ENCODE measurements at regions not wholly inside any gene's neighbourhood (a gene's known extent, or its start where the extent isn't known, plus 50 kb on each side); places are given as distances from the start of the nearest gene placed in this dataset.
"Not testable (repeated sequence)": the region's sequence is repeated elsewhere in the genome, so short reads cannot be mapped to it uniquely, and the experiment has no call there.

GRCh38 chr15:94843060-94843459, 611.7 kb downstream of the MCTP2 start:
- Mint-ChIP-seq H3K27me3 (peaks cover 28% of the 10 kb centered on the region), H3K27ac (no peak overlapping the region), H3K9me3 (no peaks in the 10 kb centered on the region), H3K36me3 (no peaks in the 10 kb centered on the region), H3K4me3 (no peak overlapping the region), H3K4me1 (peaks cover 5% of the 10 kb centered on the region)
- DNase-seq = no peak
- CTCF ChIA-PET = interaction anchor here (1.5 kb wide), 1 partner anchor 261 kb away, joined by 3 read pairs; no protein-coding TSS in a partner anchor

GRCh38 chr15:94844198-94844537, 612.8 kb downstream of the MCTP2 start:
- Mint-ChIP-seq H3K4me3 (no peak overlapping the region), H3K27ac (no peak overlapping the region), H3K36me3 (no peaks in the 10 kb centered on the region), H3K27me3 (peaks cover 28% of the 10 kb centered on the region), H3K9me3 (no peaks in the 10 kb centered on the region), H3K4me1 (peaks cover 5% of the 10 kb centered on the region)
- CTCF ChIA-PET = interaction anchor here (1.5 kb wide), 1 partner anchor 262 kb away, joined by 3 read pairs; no protein-coding TSS in a partner anchor
- no peak for DNase-seq

- Mint-ChIP-seq H3K36me3 (no peaks in the 10 kb centered on the region), H3K4me3 (no peak overlapping the region), H3K27ac (no peak overlapping the region), H3K4me1 (peaks cover 5% of the 10 kb centered on the region), H3K27me3 (peaks cover 28% of the 10 kb centered on the region), H3K9me3 (no peaks in the 10 kb centered on the region)
- CTCF ChIA-PET = interaction anchor here (1.5 kb wide), 1 partner anchor 263 kb away, joined by 3 read pairs; no protein-coding TSS in a partner anchor
- no peak for DNase-seq
Measured at GRCh38 chr15:94844538-94845389, 613.4 kb downstream of the MCTP2 start.

DNA sequence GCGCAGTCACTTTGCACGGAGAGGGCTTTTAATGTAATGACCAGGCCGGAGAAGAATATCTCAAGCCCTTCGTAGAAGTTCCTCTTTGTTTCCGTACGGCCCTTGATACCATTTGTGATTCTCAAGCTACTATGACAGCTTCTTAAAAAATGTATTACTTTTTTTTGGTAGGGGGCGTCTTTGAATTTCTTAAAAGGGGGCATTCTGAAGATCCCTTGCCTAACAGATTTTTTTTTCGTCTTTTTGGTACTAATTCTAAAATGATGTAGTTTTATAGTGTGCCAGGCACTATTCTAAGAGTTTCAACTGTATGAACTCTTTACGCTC, 614.0 kb downstream of the MCTP2 start:
- Mint-ChIP-seq H3K9me3 (no peaks in the 10 kb centered on the region), H3K36me3 (no peaks in the 10 kb centered on the region), H3K4me3 (no peak overlapping the region), H3K4me1 (peaks cover 5% of the 10 kb centered on the region), H3K27me3 (peaks cover 28% of the 10 kb centered on the region), H3K27ac (no peak overlapping the region)
- CTCF ChIA-PET = no interaction called here
- DNase-seq = no peak

DNA sequence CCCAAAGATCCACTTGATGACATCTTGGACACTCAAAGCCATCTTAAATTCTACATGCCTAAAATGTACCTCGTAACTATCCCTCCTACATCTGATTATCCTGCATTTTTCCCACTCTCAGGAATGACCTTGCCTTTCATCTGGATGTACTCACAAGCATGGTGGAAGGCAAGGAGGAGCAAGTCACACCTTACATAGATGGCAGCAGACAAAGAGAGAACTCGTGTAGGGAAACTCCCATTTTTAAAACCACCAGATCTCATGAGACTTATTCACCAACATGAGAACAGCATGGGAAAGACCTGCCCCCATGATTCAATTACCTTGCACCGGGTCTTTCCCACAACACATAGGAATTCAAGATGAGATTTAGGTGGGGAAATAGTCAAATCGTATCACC, 616.0 kb downstream of the MCTP2 start:
- Mint-ChIP-seq H3K9me3 (no peaks in the 10 kb centered on the region), H3K27ac (no peak overlapping the region), H3K36me3 (no peaks in the 10 kb centered on the region), H3K27me3 (peaks cover 28% of the 10 kb centered on the region), H3K4me1 (peaks cover 5% of the 10 kb centered on the region), H3K4me3 (no peak overlapping the region)
- no peak for DNase-seq
- CTCF ChIA-PET = no interaction called here

- CTCF ChIA-PET = no interaction called here
- no peak for DNase-seq
- Mint-ChIP-seq H3K4me3 (no peak overlapping the region), H3K4me1 (peaks cover 5% of the 10 kb centered on the region), H3K36me3 (no peaks in the 10 kb centered on the region), H3K27ac (no peak overlapping the region), H3K27me3 (peaks cover 28% of the 10 kb centered on the region), H3K9me3 (no peaks in the 10 kb centered on the region)
Measured at GRCh38 chr15:94848054-94848453, 616.7 kb downstream of the MCTP2 start.

DNA sequence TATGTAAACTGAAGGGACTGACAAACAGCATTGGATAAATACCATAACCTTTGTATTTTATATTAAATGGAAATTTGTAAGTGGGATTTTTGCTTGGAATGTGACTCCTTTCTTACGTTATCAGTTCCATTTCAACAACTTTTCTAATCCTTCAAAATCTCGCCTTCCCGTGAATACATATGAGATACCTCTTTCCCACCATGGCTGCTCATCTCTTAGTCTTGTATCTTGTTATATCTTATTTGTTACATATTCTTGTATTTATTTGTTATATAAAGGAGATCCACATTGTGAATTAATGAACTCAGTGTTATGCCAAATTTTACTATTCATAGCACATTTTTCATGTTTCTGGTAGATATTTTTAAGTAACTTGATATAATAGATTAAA, 623.7 kb downstream of the MCTP2 start:
- Mint-ChIP-seq H3K4me3 (no peak overlapping the region), H3K36me3 (no peaks in the 10 kb centered on the region), H3K27me3 (no peaks in the 10 kb centered on the region), H3K9me3 (no peaks in the 10 kb centered on the region), H3K4me1 (no peaks in the 10 kb centered on the region), H3K27ac (no peak overlapping the region)
- CTCF ChIA-PET = no interaction called here
- DNase-seq = no peak

DNA sequence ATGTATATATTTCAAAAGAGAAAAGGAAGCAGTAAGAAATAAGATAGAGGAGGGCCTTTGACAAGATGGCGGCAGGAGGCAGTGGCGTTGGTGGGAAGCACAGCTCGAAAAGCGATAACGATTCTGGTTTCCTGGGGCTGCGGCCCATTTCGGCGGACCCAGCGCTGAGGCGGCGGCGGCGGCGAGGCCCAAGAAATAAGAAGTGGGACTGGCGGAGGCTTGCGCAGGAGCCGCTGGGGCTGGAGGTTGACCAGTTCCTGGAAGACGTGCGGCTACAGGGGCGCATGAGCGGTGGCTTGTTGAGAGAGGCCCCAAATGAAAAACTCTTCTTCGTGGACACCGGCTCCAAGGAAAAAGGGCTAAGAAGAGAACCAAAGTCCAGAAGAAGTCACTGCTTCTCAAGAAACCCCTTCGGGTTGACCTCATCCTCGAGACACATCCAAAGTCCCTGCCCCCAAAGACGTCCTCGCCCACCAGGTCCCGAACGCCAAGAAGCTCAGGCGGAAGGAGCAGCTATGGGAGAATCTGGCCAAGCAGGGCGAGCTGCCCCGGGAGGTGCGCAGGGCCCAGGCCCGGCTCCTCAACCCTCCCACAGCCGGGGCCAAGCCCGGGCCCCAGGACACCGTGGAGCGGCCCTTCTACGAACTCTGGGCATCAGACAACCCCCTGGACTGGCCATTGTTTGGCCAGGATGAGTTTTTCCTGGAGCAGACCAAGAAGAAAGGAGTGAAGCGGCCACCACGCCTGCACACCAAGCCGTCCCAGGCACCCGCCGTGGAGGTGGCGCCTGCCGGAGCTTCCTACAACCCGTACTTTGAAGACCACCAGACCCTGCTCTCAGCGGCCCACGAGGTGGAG, 624.3 kb downstream of the MCTP2 start:
- no peaks in the 10 kb centered on the region for H3K27me3 Mint-ChIP-seq
- no peak overlapping the region for H3K4me3 Mint-ChIP-seq
- no peak for DNase-seq
- no peaks in the 10 kb centered on the region for H3K36me3 Mint-ChIP-seq
- H3K27ac Mint-ChIP-seq = no peak overlapping the region
- H3K4me1 Mint-ChIP-seq = no peaks in the 10 kb centered on the region
- CTCF ChIA-PET = no interaction called here
- no peaks in the 10 kb centered on the region for H3K9me3 Mint-ChIP-seq

DNA sequence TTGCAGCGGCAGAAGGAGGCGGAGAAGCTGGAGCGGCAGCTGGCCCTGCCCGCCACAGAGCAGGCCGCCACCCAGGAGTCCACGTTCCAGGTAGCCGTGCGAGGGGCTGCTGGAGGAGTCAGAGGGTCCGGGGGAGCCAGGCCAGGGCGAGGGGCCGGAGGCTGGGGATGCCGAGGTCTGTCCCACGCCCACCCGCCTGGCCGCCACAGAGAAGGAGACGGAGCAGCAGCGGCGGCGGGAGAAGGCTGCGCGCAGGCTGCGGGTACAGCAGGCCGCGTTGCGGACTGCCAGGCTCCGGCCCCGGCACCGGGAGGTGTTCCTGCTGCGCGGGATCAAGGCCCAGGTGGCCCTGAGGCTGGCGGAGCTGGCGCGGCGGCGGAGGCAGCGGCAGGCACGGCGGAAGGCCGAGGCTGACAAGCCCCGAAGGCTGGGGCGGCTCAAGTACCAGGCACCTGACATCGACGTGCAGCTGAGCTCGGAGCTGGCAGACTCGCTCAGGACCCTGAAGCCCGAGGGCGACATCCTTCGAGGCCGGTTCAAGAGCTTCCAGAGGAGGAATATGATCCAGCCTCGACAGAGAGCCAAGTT, 625.0 kb downstream of the MCTP2 start:
- H3K4me1 Mint-ChIP-seq = no peaks in the 10 kb centered on the region
- no peaks in the 10 kb centered on the region for H3K9me3 Mint-ChIP-seq
- H3K36me3 Mint-ChIP-seq = no peaks in the 10 kb centered on the region
- no peak overlapping the region for H3K27ac Mint-ChIP-seq
- no peaks in the 10 kb centered on the region for H3K27me3 Mint-ChIP-seq
- CTCF ChIA-PET = no interaction called here
- no peak overlapping the region for H3K4me3 Mint-ChIP-seq
- DNase-seq = no peak

DNA sequence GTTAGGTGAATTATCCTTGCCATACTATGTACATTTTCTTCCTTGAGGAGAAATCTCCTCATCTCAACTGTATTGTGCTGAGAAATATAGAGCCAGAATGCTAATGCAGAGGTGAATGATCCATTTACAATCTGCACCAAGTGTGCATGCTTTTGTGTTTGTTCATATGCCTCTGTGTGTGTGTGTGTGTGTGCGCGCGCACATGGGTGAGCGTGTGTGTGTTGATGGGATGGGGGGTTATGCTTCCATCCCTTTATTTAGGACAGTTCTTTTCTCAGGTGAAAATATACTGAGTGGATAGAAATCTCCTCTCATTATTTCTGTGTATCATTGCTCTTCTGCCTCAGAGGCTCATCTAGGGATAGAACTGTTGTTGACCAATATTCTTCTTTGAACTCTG, 626.1 kb downstream of the MCTP2 start:
- no peak for DNase-seq
- H3K4me3 Mint-ChIP-seq = no peak overlapping the region
- CTCF ChIA-PET = no interaction called here
- H3K36me3 Mint-ChIP-seq = no peaks in the 10 kb centered on the region
- H3K27me3 Mint-ChIP-seq = no peaks in the 10 kb centered on the region
- H3K4me1 Mint-ChIP-seq = no peaks in the 10 kb centered on the region
- H3K27ac Mint-ChIP-seq = no peak overlapping the region
- no peaks in the 10 kb centered on the region for H3K9me3 Mint-ChIP-seq

DNA sequence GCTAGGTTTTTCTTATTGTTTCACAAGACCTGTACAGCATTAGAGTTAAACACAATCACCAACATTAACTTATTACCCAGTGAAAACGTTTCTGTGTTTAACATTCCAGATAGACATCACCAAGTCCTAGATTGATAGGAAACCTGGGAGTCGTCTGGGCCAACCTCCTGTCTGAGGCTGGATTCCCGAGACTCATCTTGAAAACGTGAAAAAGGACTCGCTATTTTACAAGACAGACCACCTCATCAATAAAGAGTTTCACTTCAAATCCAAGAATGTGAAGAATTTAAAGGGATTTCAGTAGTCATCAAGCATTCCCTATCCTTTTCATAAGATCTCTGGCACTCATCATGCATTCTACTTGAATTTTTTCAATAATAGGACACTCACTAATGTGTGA, 626.6 kb downstream of the MCTP2 start:
- no peaks in the 10 kb centered on the region for H3K36me3 Mint-ChIP-seq
- H3K4me3 Mint-ChIP-seq = no peak overlapping the region
- no peak overlapping the region for H3K27ac Mint-ChIP-seq
- no peaks in the 10 kb centered on the region for H3K4me1 Mint-ChIP-seq
- no peaks in the 10 kb centered on the region for H3K27me3 Mint-ChIP-seq
- CTCF ChIA-PET = no interaction called here
- no peak for DNase-seq
- peaks cover 1% of the 10 kb centered on the region for H3K9me3 Mint-ChIP-seq

GRCh38 chr15:94858449-94858848, 627.1 kb downstream of the MCTP2 start:
- H3K9me3 Mint-ChIP-seq = peaks cover 1% of the 10 kb centered on the region
- H3K36me3 Mint-ChIP-seq = no peaks in the 10 kb centered on the region
- no peaks in the 10 kb centered on the region for H3K27me3 Mint-ChIP-seq
- no peak for DNase-seq
- no peak overlapping the region for H3K4me3 Mint-ChIP-seq
- H3K27ac Mint-ChIP-seq = no peak overlapping the region
- CTCF ChIA-PET = no interaction called here
- H3K4me1 Mint-ChIP-seq = no peaks in the 10 kb centered on the region

- CTCF ChIA-PET = no interaction called here
- no peak for DNase-seq
- Mint-ChIP-seq H3K27ac (no peak overlapping the region), H3K4me1 (no peaks in the 10 kb centered on the region), H3K27me3 (no peaks in the 10 kb centered on the region), H3K9me3 (peaks cover 1% of the 10 kb centered on the region), H3K36me3 (no peaks in the 10 kb centered on the region), H3K4me3 (no peak overlapping the region)
Measured at GRCh38 chr15:94858920-94859319, 627.6 kb downstream of the MCTP2 start.

DNA sequence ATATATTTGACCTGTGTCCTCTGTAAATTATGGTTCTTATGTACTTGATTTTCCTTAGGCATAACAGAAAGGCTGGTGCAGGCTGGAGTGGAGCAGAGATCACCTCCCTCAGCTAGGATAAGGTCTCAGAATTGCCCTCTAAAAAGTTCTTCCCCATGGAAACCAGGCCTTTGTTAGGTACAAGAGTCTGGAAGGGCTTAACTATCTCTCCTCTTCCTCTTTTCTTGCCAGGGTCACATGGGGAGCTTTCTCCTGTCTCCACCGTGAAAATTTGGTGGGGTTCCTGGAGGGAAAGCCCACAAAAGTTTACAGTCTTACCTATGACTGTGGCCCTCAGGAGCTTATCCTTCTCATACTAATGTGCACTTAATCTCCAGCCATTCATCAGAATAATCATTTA, 633.2 kb downstream of the MCTP2 start:
- H3K4me3 Mint-ChIP-seq = no peak overlapping the region
- H3K27me3 Mint-ChIP-seq = no peaks in the 10 kb centered on the region
- CTCF ChIA-PET = no interaction called here
- no peak for DNase-seq
- H3K9me3 Mint-ChIP-seq = peaks cover 9% of the 10 kb centered on the region
- H3K36me3 Mint-ChIP-seq = no peaks in the 10 kb centered on the region
- no peak overlapping the region for H3K27ac Mint-ChIP-seq
- no peaks in the 10 kb centered on the region for H3K4me1 Mint-ChIP-seq

DNA sequence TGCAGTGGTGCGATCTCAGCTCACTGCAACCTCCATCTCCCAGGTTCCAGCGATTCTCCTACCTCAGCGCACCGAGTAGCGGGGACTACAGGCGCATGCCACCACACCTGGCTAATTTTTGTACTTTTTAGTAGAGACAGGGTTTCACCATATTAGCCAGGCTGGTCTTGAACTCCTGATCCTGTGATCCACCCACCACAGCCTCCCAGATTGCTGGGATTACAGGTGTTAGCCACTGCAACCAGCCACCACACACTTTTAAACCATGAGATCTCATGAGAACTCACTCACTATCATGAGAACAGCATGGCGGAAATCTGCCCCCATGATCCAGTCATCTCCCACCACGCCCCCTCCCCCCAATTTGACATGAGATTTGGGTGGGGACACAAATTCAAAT, 636.9 kb downstream of the MCTP2 start:
- CTCF ChIA-PET, H3K27ac Mint-ChIP-seq, DNase-seq, H3K9me3 Mint-ChIP-seq, H3K36me3 Mint-ChIP-seq, H3K27me3 Mint-ChIP-seq, H3K4me3 Mint-ChIP-seq, H3K4me1 Mint-ChIP-seq: not testable (repeated sequence)
